Memory B cell (primary cell): ENCODE measurements at regions not wholly inside any gene's neighbourhood (a gene's known extent, or its start where the extent isn't known, plus 50 kb on each side); places are given as distances from the start of the nearest gene placed in this dataset.
A peak's percentile ranks its signal among the peaks of the same experiment; 100 is the strongest.

ENCODE experiments used
- ATAC-seq: fragments of 150-1000 bp; cut with Tn5 transposase; 2 replicates; pipeline ENCODE4 v1.10.0; 2021; ENCODE audit warnings: low read depth, mild to moderate bottlenecking, moderate library complexity
- DNase-seq, 2 donors: peaks; one replicate each; pipeline ENCODE4 v3.0.0; 2022; ENCODE audit warnings: low spot score in 2 of 2
- H3K27ac Mint-ChIP-seq: one replicate; pipeline ENCODE4 v1.8.0; 2022; ENCODE audit warnings: mild to moderate bottlenecking, moderate library complexity, mixed read lengths
- H3K27me3 Mint-ChIP-seq: one replicate; pipeline ENCODE4 v1.8.0; 2022; ENCODE audit warnings: mixed read lengths
- H3K36me3 Mint-ChIP-seq: one replicate; pipeline ENCODE4 v1.8.0; 2022; ENCODE audit warnings: mild to moderate bottlenecking, mixed read lengths
- H3K4me1 Mint-ChIP-seq: one replicate; pipeline ENCODE4 v1.8.0; 2022; ENCODE audit warnings: mixed read lengths
- H3K4me3 Mint-ChIP-seq: one replicate; pipeline ENCODE4 v1.8.0; 2022; ENCODE audit warnings: mild to moderate bottlenecking, moderate library complexity, mixed read lengths
- H3K9me3 Mint-ChIP-seq: one replicate; pipeline ENCODE4 v1.8.0; 2022; ENCODE audit warnings: mixed read lengths

GRCh38 chr14:65193916-65194590 is 91.7 kb upstream of the MAX start:
- Mint-ChIP-seq H3K4me1 (peaks cover 39% of the 10 kb centered on the region), H3K27ac (no peak overlapping the region), H3K36me3 (peaks cover 7% of the 10 kb centered on the region), H3K9me3 (peaks cover 1% of the 10 kb centered on the region), H3K4me3 (no peak overlapping the region), H3K27me3 (no peaks in the 10 kb centered on the region)
- ATAC-seq: no peak
- no peak for DNase-seq

GRCh38 chr14:65195042-65195719 is 92.9 kb upstream of the MAX start:
- no peaks in the 10 kb centered on the region for H3K27me3 Mint-ChIP-seq
- H3K27ac Mint-ChIP-seq: peak overlapping the region; percentile 89
- ATAC-seq: peak; percentile 88
- peaks cover 1% of the 10 kb centered on the region for H3K9me3 Mint-ChIP-seq
- peaks cover 7% of the 10 kb centered on the region for H3K36me3 Mint-ChIP-seq
- no peak for DNase-seq
- peaks cover 39% of the 10 kb centered on the region for H3K4me1 Mint-ChIP-seq
- peak overlapping the region; percentile 78 for H3K4me3 Mint-ChIP-seq

- ATAC-seq: no peak
- H3K27me3 Mint-ChIP-seq: no peaks in the 10 kb centered on the region
- no peak for DNase-seq
Measured at GRCh38 chr14:65198346-65198745, 96.0 kb upstream of the MAX start.

GRCh38 chr14:65200454-65200853 is 98.1 kb upstream of the MAX start:
- H3K4me1 Mint-ChIP-seq: peaks cover 39% of the 10 kb centered on the region
- ATAC-seq: no peak
- no peak overlapping the region for H3K4me3 Mint-ChIP-seq

More at GRCh38 chr14:65198346-65198745, 96.0 kb upstream of the MAX start:
- H3K9me3 Mint-ChIP-seq: peaks cover 1% of the 10 kb centered on the region
- H3K4me3 Mint-ChIP-seq: no peak overlapping the region
- H3K27ac Mint-ChIP-seq: no peak overlapping the region
- H3K4me1 Mint-ChIP-seq: peaks cover 32% of the 10 kb centered on the region
- peaks cover 4% of the 10 kb centered on the region for H3K36me3 Mint-ChIP-seq

GRCh38 chr14:65203574-65203973 is 101.3 kb upstream of the MAX start:
- H3K27ac Mint-ChIP-seq: peak overlapping the region; percentile 94
- no peaks in the 10 kb centered on the region for H3K36me3 Mint-ChIP-seq
- DNase-seq: no peak
- no peak for ATAC-seq
- H3K27me3 Mint-ChIP-seq: no peaks in the 10 kb centered on the region
- no peak overlapping the region for H3K4me3 Mint-ChIP-seq
- no peaks in the 10 kb centered on the region for H3K9me3 Mint-ChIP-seq
- H3K4me1 Mint-ChIP-seq: peaks cover 44% of the 10 kb centered on the region

More at GRCh38 chr14:65200454-65200853, 98.1 kb upstream of the MAX start:
- Mint-ChIP-seq H3K9me3 (peaks cover 1% of the 10 kb centered on the region), H3K27ac (no peak overlapping the region), H3K27me3 (no peaks in the 10 kb centered on the region), H3K36me3 (peaks cover 4% of the 10 kb centered on the region)
- DNase-seq: no peak

- DNase-seq: no peak
- H3K4me3 Mint-ChIP-seq: no peak overlapping the region
- no peaks in the 10 kb centered on the region for H3K9me3 Mint-ChIP-seq
- no peak for ATAC-seq
- peaks cover 47% of the 10 kb centered on the region for H3K4me1 Mint-ChIP-seq
- H3K27me3 Mint-ChIP-seq: no peaks in the 10 kb centered on the region
- peak overlapping the region; percentile 94 for H3K27ac Mint-ChIP-seq
- H3K36me3 Mint-ChIP-seq: no peaks in the 10 kb centered on the region
Measured at GRCh38 chr14:65204056-65204455, 101.7 kb upstream of the MAX start.

GRCh38 chr14:65206078-65206447 is 103.7 kb upstream of the MAX start:
- H3K4me1 Mint-ChIP-seq: peaks cover 58% of the 10 kb centered on the region
- H3K9me3 Mint-ChIP-seq: no peaks in the 10 kb centered on the region
- H3K4me3 Mint-ChIP-seq: peak overlapping the region; percentile 72
- no peaks in the 10 kb centered on the region for H3K27me3 Mint-ChIP-seq
- ATAC-seq (no peak), DNase-seq (no peak)
- peak overlapping the region; percentile 94 for H3K27ac Mint-ChIP-seq
- H3K36me3 Mint-ChIP-seq: no peaks in the 10 kb centered on the region

- ATAC-seq (peak; percentile 66), DNase-seq (peak in 1 of 2 donors; percentile 44)
- Mint-ChIP-seq H3K4me3 (peak overlapping the region; percentile 72), H3K9me3 (no peaks in the 10 kb centered on the region), H3K4me1 (peaks cover 58% of the 10 kb centered on the region), H3K27ac (peak overlapping the region; percentile 94), H3K36me3 (no peaks in the 10 kb centered on the region), H3K27me3 (no peaks in the 10 kb centered on the region)
Measured at GRCh38 chr14:65206448-65207096, 104.3 kb upstream of the MAX start.

GRCh38 chr14:65208548-65208947 is 106.2 kb upstream of the MAX start:
- H3K36me3 Mint-ChIP-seq: peaks cover 2% of the 10 kb centered on the region
- no peaks in the 10 kb centered on the region for H3K9me3 Mint-ChIP-seq
- peaks cover 61% of the 10 kb centered on the region for H3K4me1 Mint-ChIP-seq
- ATAC-seq: no peak
- H3K27ac Mint-ChIP-seq: peak overlapping the region; percentile 94
- no peaks in the 10 kb centered on the region for H3K27me3 Mint-ChIP-seq
- H3K4me3 Mint-ChIP-seq: peak overlapping the region; percentile 72
- no peak for DNase-seq

- Mint-ChIP-seq H3K36me3 (peaks cover 2% of the 10 kb centered on the region), H3K4me1 (peaks cover 57% of the 10 kb centered on the region), H3K27me3 (no peaks in the 10 kb centered on the region), H3K4me3 (peak overlapping the region; percentile 64), H3K9me3 (no peaks in the 10 kb centered on the region), H3K27ac (peak overlapping the region; percentile 94)
- DNase-seq (no peak), ATAC-seq (peak; percentile 20)
Measured at GRCh38 chr14:65210118-65210821, 108.0 kb upstream of the MAX start.

- no peak for DNase-seq
- peaks cover 2% of the 10 kb centered on the region for H3K36me3 Mint-ChIP-seq
- H3K27me3 Mint-ChIP-seq: no peaks in the 10 kb centered on the region
- peak overlapping the region; percentile 94 for H3K27ac Mint-ChIP-seq
- peaks cover 52% of the 10 kb centered on the region for H3K4me1 Mint-ChIP-seq
- H3K4me3 Mint-ChIP-seq: no peak overlapping the region
- H3K9me3 Mint-ChIP-seq: no peaks in the 10 kb centered on the region
- no peak for ATAC-seq
Measured at GRCh38 chr14:65210822-65211182, 108.5 kb upstream of the MAX start.

GRCh38 chr14:65211341-65211987 is 109.1 kb upstream of the MAX start:
- no peaks in the 10 kb centered on the region for H3K27me3 Mint-ChIP-seq
- peaks cover 48% of the 10 kb centered on the region for H3K4me1 Mint-ChIP-seq
- H3K9me3 Mint-ChIP-seq: no peaks in the 10 kb centered on the region
- H3K4me3 Mint-ChIP-seq: no peak overlapping the region
- no peak for ATAC-seq
- peak overlapping the region; percentile 53 for H3K27ac Mint-ChIP-seq
- DNase-seq: no peak
- H3K36me3 Mint-ChIP-seq: peaks cover 4% of the 10 kb centered on the region

- peak overlapping the region; percentile 8 for H3K27ac Mint-ChIP-seq
- no peak overlapping the region for H3K4me3 Mint-ChIP-seq
- no peaks in the 10 kb centered on the region for H3K27me3 Mint-ChIP-seq
- H3K9me3 Mint-ChIP-seq: no peaks in the 10 kb centered on the region
- H3K4me1 Mint-ChIP-seq: peaks cover 38% of the 10 kb centered on the region
- ATAC-seq (no peak), DNase-seq (no peak)
- peaks cover 14% of the 10 kb centered on the region for H3K36me3 Mint-ChIP-seq
Measured at GRCh38 chr14:65213316-65213715, 111.0 kb upstream of the MAX start.
